ENCODE measurements at regions not wholly inside any gene's neighbourhood (a gene's known extent, or its start where the extent isn't known, plus 50 kb on each side); places are given as distances from the start of the nearest gene placed in this dataset.
A peak's percentile ranks its signal among the peaks of the same experiment; 100 is the strongest.

DNA sequence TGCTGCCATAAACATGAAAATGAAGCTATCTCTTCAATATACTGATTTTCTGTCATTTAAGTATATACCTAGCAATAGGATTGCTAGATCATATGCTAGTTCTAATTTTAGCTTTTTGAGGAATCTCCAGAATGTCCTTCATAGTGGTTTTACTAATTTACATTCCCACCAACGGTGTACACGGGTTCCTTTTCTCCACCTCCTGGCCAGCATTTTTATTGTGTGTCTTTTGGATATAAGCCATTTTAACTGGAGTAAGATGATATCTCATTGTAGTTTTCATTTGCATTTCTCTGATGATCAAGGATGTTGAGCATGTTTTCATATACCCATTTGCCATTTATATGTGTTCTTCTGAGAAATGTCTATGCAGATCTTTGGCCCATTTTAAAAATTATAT is 446.5 kb downstream of the GABRG2 start:
- TF ChIP-seq, protein P1, sequence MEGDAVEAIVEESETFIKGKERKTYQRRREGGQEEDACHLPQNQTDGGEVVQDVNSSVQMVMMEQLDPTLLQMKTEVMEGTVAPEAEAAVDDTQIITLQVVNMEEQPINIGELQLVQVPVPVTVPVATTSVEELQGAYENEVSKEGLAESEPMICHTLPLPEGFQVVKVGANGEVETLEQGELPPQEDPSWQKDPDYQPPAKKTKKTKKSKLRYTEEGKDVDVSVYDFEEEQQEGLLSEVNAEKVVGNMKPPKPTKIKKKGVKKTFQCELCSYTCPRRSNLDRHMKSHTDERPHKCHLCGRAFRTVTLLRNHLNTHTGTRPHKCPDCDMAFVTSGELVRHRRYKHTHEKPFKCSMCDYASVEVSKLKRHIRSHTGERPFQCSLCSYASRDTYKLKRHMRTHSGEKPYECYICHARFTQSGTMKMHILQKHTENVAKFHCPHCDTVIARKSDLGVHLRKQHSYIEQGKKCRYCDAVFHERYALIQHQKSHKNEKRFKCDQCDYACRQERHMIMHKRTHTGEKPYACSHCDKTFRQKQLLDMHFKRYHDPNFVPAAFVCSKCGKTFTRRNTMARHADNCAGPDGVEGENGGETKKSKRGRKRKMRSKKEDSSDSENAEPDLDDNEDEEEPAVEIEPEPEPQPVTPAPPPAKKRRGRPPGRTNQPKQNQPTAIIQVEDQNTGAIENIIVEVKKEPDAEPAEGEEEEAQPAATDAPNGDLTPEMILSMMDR (IDR thresholded peaks at IDR 0.05; ENCODE audit: insufficient read depth, low read length) = no peak
- no peak overlapping the region for H3K4me3 ChIP-seq (ENCODE audit: low read depth, low read length)
- no peak for DNase-seq (ENCODE audit: low read depth)

DNA sequence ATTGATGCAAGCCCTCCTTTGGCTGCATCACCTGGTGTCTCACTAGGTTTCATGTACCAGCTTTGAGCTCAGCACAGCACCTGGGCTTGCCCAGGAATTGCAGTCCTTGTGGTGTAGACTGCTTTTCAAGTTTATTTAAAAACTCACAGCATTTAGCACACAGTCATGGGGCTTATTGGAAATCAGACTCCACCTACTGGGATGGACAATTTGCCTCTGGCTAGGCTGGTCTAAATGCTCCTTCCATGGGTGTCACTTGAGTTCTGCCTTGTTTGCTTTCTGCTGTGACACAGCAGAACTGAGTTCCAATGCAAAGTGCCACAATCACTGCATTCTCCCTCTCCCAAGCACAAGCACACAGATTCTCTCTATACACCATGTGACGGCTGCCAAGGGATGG is 453.3 kb downstream of the GABRG2 start:
- H3K4me3 ChIP-seq (ENCODE audit: low read depth, low read length) = no peak overlapping the region
- TF ChIP-seq, protein P1 (IDR thresholded peaks at IDR 0.05; ENCODE audit: insufficient read depth, low read length) = no peak
- no peak for DNase-seq (ENCODE audit: low read depth)

DNA sequence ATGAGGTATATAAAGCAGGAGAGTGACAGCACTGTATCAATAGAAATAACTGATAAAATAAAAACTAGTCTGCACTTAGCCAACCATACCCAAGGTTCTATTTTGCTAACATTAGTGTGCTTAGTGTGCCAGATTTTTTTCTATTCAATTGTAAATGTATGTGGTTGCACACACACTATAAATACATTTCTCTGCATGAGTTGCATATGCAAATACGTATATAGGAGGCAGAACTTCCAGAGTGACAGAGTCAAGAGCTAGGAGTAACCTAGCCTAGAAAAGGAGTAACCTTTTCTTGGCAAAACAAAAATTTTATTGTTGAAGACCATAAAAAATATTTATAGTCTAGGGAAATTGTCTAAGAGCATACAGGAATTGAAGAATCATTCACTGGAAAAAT is 461.6 kb downstream of the GABRG2 start:
- TF ChIP-seq, protein P1 (IDR thresholded peaks at IDR 0.05; ENCODE audit: insufficient read depth, low read length) = no peak

DNA sequence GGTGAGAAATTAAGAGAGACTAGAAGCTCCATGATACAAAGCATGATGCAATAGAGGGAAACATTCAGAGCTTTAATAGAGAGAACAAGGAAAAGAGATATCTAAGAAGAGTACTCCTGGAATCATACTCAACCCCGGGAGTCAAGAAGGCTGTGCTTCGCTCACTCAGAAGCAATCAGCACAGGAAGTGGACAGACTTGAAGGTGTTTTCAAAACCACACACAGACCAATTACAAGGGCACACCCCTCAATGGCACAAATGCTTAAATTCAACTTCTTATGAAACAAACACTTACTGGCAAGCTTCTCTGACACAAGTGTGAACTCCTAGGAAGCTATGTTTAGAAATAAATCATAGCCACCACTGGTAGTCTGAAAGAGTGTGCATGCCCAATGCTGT is 462.3 kb downstream of the GABRG2 start:
- peak; percentile 8 for DNase-seq (ENCODE audit: low read depth)
- TF ChIP-seq, protein P1 (IDR thresholded peaks at IDR 0.05; ENCODE audit: insufficient read depth, low read length) = no peak
- H3K4me3 ChIP-seq (ENCODE audit: low read depth, low read length) = no peak overlapping the region

More for the DNA sequence above, 461.6 kb downstream of the GABRG2 start:
- DNase-seq (ENCODE audit: low read depth) = no peak
- no peak overlapping the region for H3K4me3 ChIP-seq (ENCODE audit: low read depth, low read length)

DNA sequence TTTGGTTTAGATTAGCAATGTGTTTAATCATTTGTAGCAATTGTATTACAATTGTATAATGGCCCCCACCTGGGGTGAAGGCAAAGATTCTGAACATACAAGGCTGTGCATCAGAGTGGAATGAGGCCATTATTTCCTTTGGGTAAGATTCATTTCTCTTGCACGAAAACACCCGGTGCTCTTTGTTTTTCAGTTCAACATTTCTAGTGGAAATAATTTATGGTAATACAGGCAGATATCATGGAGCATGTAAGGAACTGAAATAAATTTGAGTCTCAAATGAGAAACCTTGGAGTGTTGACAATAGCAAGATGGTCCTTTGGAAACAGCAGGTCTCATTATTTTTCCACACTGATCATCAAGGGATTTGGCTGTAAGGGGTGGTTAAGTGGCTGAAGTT is 475.9 kb downstream of the GABRG2 start:
- TF ChIP-seq, protein P1 (IDR thresholded peaks at IDR 0.05; ENCODE audit: insufficient read depth, low read length) = no peak
- no peak for DNase-seq (ENCODE audit: low read depth)

DNA sequence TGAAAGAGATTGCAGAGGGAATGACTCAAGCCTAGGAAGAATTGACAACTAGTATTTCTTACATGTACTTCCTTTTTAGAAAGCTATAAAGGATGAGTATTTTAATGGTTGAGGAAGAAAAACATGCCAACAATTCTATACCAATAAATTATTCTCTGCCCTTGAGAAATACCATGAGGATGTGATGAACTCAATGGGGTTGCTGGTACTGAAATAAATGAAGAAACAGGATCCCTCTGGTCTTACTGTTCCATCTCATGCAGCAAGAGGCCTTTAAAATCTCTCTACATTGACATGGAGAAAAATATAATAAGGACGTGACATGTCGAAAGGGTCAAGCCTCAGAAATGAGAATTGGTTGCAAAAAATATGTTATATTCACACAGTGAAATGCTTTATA is 477.3 kb downstream of the GABRG2 start:
- TF ChIP-seq, protein P1 (IDR thresholded peaks at IDR 0.05; ENCODE audit: insufficient read depth, low read length) = no peak
- no peak for DNase-seq (ENCODE audit: low read depth)
- H3K4me3 ChIP-seq (ENCODE audit: low read depth, low read length) = no peak overlapping the region

More for the DNA sequence above, 475.9 kb downstream of the GABRG2 start:
- no peak overlapping the region for H3K4me3 ChIP-seq (ENCODE audit: low read depth, low read length)

DNA sequence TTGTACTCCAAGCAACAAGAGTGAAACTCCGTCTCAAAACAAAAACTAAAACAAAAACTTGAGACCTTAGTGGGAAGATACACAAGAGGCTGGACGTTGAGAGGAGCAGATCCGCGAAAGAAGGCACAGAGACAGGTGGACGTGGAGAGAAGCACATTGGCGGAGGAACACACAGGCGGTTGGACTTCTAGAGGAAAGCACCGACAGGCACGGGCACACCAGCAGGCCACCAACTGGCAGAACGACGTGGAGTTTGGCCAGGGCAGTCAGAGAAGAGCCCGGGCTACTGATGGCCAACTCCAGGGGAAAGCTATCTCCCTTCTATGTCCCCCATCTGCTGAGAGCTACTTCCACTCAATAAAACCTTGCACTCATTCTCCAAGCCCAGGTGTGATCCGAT is 482.7 kb downstream of the GABRG2 start:
- TF ChIP-seq, protein P1 (IDR thresholded peaks at IDR 0.05; ENCODE audit: insufficient read depth, low read length) = no peak
- no peak for DNase-seq (ENCODE audit: low read depth)
- no peak overlapping the region for H3K4me3 ChIP-seq (ENCODE audit: low read depth, low read length)
